ENCODE measurements at regions not wholly inside any gene's neighbourhood (a gene's known extent, or its start where the extent isn't known, plus 50 kb on each side); places are given as distances from the start of the nearest gene placed in this dataset.

GRCh38 chr6:71621918-71622519 is 264.3 kb upstream of the RIMS1 start:
- CTCF ChIA-PET: interaction anchor here (0.6 to 2.1 kb wide), 3 partner anchors 19 to 464 kb away, joined by 3 to 4 read pairs (median 4); no protein-coding TSS in a partner anchor
- SMC1A ChIA-PET (ENCODE audit: uncharacterized antibody, unreplicated experiment): interaction anchor here (1.2 kb wide), 1 partner anchor 464 kb away, joined by 5 read pairs; no protein-coding TSS in a partner anchor

More at GRCh38 chr6:71621918-71622519, 264.3 kb upstream of the RIMS1 start:
- ATAC-seq: no peak
- Histone ChIP-seq H2AFZ (ENCODE audit: control insufficient read depth, low read depth, low read length) (no peak overlapping the region), H3K4me1 (ENCODE audit: control insufficient read depth, insufficient read depth, low read length) (no peaks in the 10 kb centered on the region), H3K27ac (ENCODE audit: control insufficient read depth, insufficient read depth) (no peak overlapping the region), H3K27me3 (replicated peaks in 1 of 2; ENCODE audit: control insufficient read depth in 2 of 2, insufficient read depth in 2 of 2, low read length in 1 of 2) (no peaks in the 10 kb centered on the region), H3K4me2 (ENCODE audit: control insufficient read depth, insufficient read depth) (no peak overlapping the region), H4K20me1 (ENCODE audit: control insufficient read depth, insufficient read depth) (no peaks in the 10 kb centered on the region), H3K9ac (ENCODE audit: control insufficient read depth, insufficient read depth, low read length) (no peak overlapping the region), H3K36me3 (ENCODE audit: control insufficient read depth in 2 of 2, insufficient read depth in 2 of 2, low read length in 1 of 2) (no peaks in the 10 kb centered on the region), H3K9me3 (replicated peaks; ENCODE audit: control insufficient read depth, insufficient read depth, low read length) (no peaks in the 10 kb centered on the region; the same call in 2 of the 3 replicates), H3K79me2 (ENCODE audit: control insufficient read depth, insufficient read depth, low read length) (no peaks in the 10 kb centered on the region), H3K4me3 (no peak overlapping the region)
- TF ChIP-seq RUNX3 (IDR thresholded peaks at IDR 0.05; ENCODE audit: low read length): no peak
- peak in 2 of 3 experiments; percentile 18 to 22; a peak in 2 of 6 replicates for TF ChIP-seq CTCF (IDR thresholded peaks at IDR 0.05 in 2 of 3, conservative IDR thresholded peaks at IDR 0.05 in 1 of 3; ENCODE audit: control insufficient read depth in 2 of 3, extremely low read depth in 1 of 3, insufficient read depth in 1 of 3, low read depth in 3 of 3, low read length in 3 of 3)
- no peak for TF ChIP-seq NFYA (IDR thresholded peaks at IDR 0.05; ENCODE audit: borderline replicate concordance, low read depth, low read length)
- TF ChIP-seq RAD21 (IDR thresholded peaks at IDR 0.05; ENCODE audit: insufficient read depth, low read depth, low read length): peak; percentile 35; the same call in 1 of the 2 replicates
- no TSS peak for BruUV-seq (replicated peaks)
- no peak for FAIRE-seq
- in situ Hi-C loops (cut with MboI): no loop called here
- no peak for DNase-seq (ENCODE audit: low read depth, low spot score)
- ChIA-PET POLR2A (no interaction called here), RAD21 (ENCODE audit: unreplicated experiment) (no interaction called here)
- intact Hi-C loops (cut with micrococcal nuclease; ENCODE audit: unreplicated experiment): loop anchor here (5.0 kb wide), 1 partner anchor 465 kb away; no protein-coding TSS in a partner anchor
- WGBS (ENCODE audit: insufficient coverage, insufficient replicate concordance, low lambda C conversion rate, missing lambda C conversion rate): 0% methylated on average over 3 of the region's 3 CpGs
